AG04449 (cell line): ENCODE measurements at regions not wholly inside any gene's neighbourhood (a gene's known extent, or its start where the extent isn't known, plus 50 kb on each side); places are given as distances from the start of the nearest gene placed in this dataset.

Source experiments
- CTCF ChIA-PET: fragments of 350-600 bp; formaldehyde crosslinking; extraction: SDS; loops from one replicate; lab custom pipeline; 2021; ENCODE audit warnings: antibody characterized with exemption; lab: Yijun Ruan, JAX
- POLR2A ChIA-PET: fragments of 400-600, 350-600 bp; formaldehyde crosslinking; extraction: SDS; loops from one replicate; lab custom pipeline; 2020; ENCODE audit warnings: antibody characterized with exemption, inconsistent platforms; lab: Yijun Ruan, JAX
- DNase-seq: peaks from one replicate; pipeline ENCODE4 v3.0.0-alpha.2; 2010; ENCODE audit warnings: low read depth, low spot score
- H3K4me3 ChIP-seq: 2 replicates; pipeline ENCODE4 v1.5.1; 2011; ENCODE audit warnings: low read depth, mild to moderate bottlenecking, control low read depth, low read length
- CTCF ChIP-seq: IDR thresholded peaks from one replicate; pipeline ENCODE4 v1.5.1; 2011; ENCODE audit warnings: mild to moderate bottlenecking, moderate library complexity, low read length, control low read depth, inconsistent platforms; ENCODE audit not compliant: insufficient read depth; ENCODE audit errors: missing control alignments

- no peak for TF ChIP-seq CTCF
- POLR2A ChIA-PET, result no interaction called here
- CTCF ChIA-PET, result no interaction called here
- no peak for DNase-seq
- H3K4me3 ChIP-seq, result no peak overlapping the region
These were observed 132.0 kb downstream of the MAP3K21 start for GRCh38 chr1:233459470-233459945.

- POLR2A ChIA-PET, result no interaction called here
- CTCF ChIA-PET, result no interaction called here
- no peak overlapping the region for H3K4me3 ChIP-seq
- TF ChIP-seq CTCF, result no peak
- no peak for DNase-seq
These were observed 132.4 kb downstream of the MAP3K21 start for GRCh38 chr1:233459968-233460367.

GRCh38 chr1:233460692-233461091 is 133.2 kb downstream of the MAP3K21 start:
- ChIA-PET POLR2A (no interaction called here), CTCF (no interaction called here)
- no peak for DNase-seq
- H3K4me3 ChIP-seq, result no peak overlapping the region
- TF ChIP-seq CTCF, result no peak

- ChIA-PET POLR2A (no interaction called here), CTCF (no interaction called here)
- DNase-seq, result no peak
- no peak overlapping the region for H3K4me3 ChIP-seq
- no peak for TF ChIP-seq CTCF
These were observed 134.3 kb downstream of the MAP3K21 start for GRCh38 chr1:233461847-233462246.

- DNase-seq, result no peak
- no peak for TF ChIP-seq CTCF
- H3K4me3 ChIP-seq, result no peak overlapping the region
- ChIA-PET CTCF (no interaction called here), POLR2A (no interaction called here)
These were observed 135.8 kb downstream of the MAP3K21 start for GRCh38 chr1:233463333-233463732.

- TF ChIP-seq CTCF, result no peak
- DNase-seq, result no peak
- POLR2A ChIA-PET, result no interaction called here
- H3K4me3 ChIP-seq, result no peak overlapping the region
- CTCF ChIA-PET, result no interaction called here
These were observed 138.3 kb downstream of the MAP3K21 start for GRCh38 chr1:233465745-233466343.
